Omental fat pad (tissue), 3 donors: ENCODE measurements at regions not wholly inside any gene's neighbourhood (a gene's known extent, or its start where the extent isn't known, plus 50 kb on each side); places are given as distances from the start of the nearest gene placed in this dataset.

Experiments used
- ATAC-seq: fragments of 150-250 bp; one replicate; pipeline ENCODE4 v1.9.1; 2016; ENCODE audit warnings: mild to moderate bottlenecking, moderate library complexity; ENCODE audit not compliant: low FRiP score
- DNase-seq: peaks from one replicate; pipeline ENCODE4 v3.0.0-alpha.2; 2019; ENCODE audit warnings: low spot score
- TF ChIP-seq, protein P1 (sequence below), 3 donors: fragments of 450-650 bp; IDR thresholded peaks; one replicate each; pipeline ENCODE4 v1.5.1; 2016 to 2017; ENCODE audit warnings: antibody characterized with exemption in 3 of 3, mild to moderate bottlenecking in 3 of 3, moderate library complexity in 2 of 3

DNA sequence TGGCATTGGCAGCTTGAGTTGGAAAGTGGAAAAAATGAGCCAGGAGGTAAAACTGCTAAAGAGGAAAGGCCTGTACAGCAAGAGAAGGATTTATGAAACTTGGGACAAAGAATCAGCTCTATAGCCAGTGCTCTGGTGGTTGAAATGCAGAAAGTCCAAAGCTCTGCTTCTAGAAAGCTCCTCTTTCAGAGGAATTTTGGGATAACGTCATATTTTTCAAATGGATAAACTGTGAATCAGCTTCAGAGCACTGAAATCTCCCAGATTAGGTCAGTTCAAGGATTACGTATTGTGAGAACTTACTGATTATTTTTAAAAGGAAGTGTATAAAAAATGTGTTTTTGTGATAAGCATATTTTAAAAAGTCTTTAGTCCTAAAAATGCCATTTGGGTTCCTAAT, 203.1 kb upstream of the CNOT2 start:
- DNase-seq (no peak), ATAC-seq (peak; percentile 81)
- TF ChIP-seq, protein P1, sequence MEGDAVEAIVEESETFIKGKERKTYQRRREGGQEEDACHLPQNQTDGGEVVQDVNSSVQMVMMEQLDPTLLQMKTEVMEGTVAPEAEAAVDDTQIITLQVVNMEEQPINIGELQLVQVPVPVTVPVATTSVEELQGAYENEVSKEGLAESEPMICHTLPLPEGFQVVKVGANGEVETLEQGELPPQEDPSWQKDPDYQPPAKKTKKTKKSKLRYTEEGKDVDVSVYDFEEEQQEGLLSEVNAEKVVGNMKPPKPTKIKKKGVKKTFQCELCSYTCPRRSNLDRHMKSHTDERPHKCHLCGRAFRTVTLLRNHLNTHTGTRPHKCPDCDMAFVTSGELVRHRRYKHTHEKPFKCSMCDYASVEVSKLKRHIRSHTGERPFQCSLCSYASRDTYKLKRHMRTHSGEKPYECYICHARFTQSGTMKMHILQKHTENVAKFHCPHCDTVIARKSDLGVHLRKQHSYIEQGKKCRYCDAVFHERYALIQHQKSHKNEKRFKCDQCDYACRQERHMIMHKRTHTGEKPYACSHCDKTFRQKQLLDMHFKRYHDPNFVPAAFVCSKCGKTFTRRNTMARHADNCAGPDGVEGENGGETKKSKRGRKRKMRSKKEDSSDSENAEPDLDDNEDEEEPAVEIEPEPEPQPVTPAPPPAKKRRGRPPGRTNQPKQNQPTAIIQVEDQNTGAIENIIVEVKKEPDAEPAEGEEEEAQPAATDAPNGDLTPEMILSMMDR (IDR thresholded peaks at IDR 0.05) = no peak

DNA sequence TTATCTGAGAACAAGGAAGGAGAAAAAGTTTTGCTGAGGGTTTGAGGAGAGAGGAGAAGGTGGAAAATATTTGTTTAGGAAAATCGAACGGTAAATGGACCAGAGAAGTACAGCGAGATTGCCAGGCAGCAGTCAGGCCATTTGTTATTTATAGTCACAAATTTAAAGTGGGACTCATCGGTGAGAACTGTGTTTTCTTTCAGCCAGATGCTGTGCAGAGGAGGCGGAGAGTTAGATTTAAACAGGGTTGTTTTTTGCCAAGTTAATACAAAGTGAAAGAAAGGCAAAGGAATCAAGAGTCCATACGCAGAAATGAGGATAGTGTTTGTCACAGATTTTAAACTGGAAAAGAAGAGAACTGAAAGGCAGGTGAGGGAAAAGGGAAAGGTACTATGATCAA, 200.6 kb upstream of the CNOT2 start:
- no peak for DNase-seq
- no peak for ATAC-seq
- TF ChIP-seq, protein P1 (IDR thresholded peaks at IDR 0.05) = no peak

DNA sequence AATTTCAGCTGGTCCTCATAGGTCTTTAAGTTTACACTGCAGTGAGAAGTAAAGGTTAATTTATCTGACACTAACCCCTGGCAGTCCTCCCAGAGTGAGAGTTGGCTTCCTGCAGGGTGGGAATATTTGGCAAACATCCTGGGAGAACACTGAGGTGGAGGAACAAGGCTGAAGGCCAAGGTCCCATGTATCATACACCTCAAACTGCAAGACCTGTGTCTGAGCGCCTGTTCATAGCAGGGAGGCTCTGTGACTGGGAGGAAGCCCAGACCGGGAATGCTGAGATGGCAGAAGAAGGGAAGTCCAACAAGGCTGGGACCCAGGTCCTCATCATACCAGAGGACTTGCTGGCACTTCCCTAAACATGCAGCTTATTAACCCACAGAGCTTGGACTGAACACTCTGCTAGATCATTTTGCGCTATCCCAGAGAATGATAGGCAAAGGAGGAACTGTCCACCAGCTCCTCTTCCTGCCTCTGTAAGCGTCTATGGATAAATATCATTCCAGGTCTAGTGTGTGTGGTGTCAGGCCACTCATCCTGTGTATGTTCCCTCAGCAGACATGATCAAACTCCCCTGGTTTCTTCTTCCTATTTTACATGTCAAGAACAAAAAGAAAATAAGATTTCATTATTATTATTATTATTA, 199.6 kb upstream of the CNOT2 start:
- ATAC-seq (no peak), DNase-seq (no peak)
- TF ChIP-seq, protein P1 (IDR thresholded peaks at IDR 0.05) = no peak

DNA sequence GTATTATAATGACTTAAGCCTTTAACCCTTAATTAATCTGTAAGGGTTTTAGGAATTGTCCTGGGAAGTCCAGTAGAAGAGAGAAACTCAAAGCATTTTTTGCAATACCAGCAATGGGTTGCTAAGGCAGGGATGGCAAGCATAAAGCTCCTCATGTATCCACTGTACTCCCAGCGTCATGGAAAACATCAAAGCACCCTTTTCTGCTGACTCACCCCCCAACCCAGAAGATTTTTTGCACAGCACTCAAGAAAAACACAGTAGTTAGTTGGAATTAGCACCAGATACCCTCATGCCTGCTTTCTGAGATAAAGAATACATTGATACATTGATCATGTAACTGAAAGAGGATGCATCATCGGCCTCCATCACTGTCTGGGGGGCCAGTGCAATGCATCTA, 199.1 kb upstream of the CNOT2 start:
- ATAC-seq (no peak), DNase-seq (no peak)
- TF ChIP-seq, protein P1 (IDR thresholded peaks at IDR 0.05) = no peak

DNA sequence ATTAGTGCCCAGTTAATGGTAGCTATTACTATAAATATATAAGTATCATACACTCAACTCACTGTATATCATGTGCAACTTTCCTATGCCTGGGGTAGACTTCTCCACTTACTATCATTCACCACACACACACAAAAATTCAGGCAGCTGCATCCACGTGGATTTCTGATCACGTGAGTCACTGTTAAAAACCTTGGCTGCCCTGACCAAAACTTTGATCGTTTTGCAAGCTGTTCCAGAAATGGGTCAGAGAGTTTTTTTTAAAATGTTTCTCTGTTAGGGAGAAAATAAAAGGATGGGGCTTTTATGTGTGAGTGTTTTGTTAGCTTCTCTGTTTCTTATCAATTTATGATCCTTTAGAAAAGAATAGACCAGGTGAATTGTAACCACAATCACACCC, 198.2 kb upstream of the CNOT2 start:
- TF ChIP-seq, protein P1 (IDR thresholded peaks at IDR 0.05) = no peak
- peak; percentile 50 for ATAC-seq
- no peak for DNase-seq

DNA sequence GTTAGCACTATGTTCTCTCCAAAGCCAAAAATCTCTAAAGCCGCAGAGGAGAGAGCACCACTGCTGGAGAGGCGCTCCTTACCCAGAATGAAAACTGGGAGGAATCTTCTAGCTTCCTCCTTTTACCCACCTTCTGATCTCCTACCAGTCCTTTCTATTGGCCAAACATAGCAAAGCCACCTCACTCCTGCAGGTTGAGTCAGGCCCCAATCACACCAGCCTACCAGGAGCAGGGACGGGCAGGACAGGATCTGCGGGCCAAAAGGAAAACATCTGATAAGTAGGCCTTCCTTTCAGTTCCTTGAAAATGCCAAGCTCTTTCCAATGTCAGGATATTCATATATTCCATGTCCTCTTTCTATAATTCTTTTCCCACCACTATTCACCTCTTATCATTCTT, 197.7 kb upstream of the CNOT2 start:
- TF ChIP-seq, protein P1 (IDR thresholded peaks at IDR 0.05) = no peak
- peak; percentile 8 for ATAC-seq
- DNase-seq = no peak

DNA sequence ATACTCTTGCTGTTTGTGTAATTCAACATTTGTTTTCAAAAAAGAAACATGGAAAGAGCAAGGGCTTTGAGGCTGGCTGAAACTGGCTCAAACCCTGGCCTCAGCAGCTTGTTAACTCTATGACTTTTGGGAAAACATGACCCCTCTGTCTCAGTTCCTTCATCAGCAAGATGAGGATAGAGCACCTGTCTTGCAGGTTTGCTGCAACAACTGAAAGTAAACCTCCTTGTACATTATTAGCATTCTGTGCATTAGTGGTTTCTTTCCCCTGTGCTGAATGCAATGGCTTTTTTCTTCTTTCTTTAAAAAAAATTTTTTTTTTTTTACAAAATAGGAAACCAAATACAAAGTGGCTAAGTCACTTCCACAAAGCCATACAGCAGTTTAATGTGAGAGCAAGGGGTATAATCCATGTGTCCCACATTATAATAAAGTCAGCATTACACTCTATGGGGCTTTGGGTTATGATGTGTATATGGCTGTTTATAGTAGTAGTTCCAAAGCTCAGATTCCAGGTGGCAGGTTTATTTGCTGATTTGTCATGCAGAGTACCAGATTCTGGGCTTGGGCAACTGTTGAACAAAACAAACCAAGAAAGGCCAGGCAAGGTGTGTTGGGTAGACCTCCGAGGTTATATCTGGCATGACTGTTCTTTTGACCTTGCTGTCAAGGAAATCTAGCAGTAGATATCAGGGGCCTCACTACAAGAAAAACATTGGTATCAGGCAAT, 194.5 kb upstream of the CNOT2 start:
- no peak for ATAC-seq
- TF ChIP-seq, protein P1 (IDR thresholded peaks at IDR 0.05) = no peak
- DNase-seq = no peak
